HG02884 (cell line): ENCODE measurements at regions not wholly inside any gene's neighbourhood (a gene's known extent, or its start where the extent isn't known, plus 50 kb on each side); places are given as distances from the start of the nearest gene placed in this dataset.

Experiments used
- ATAC-seq: cut with Tn5 transposase; IDR thresholded peaks from one replicate; pipeline ENCODE4 v1.9.1; 2021; ENCODE audit warnings: mild to moderate bottlenecking, moderate library complexity; ENCODE audit not compliant: unreplicated experiment

DNA sequence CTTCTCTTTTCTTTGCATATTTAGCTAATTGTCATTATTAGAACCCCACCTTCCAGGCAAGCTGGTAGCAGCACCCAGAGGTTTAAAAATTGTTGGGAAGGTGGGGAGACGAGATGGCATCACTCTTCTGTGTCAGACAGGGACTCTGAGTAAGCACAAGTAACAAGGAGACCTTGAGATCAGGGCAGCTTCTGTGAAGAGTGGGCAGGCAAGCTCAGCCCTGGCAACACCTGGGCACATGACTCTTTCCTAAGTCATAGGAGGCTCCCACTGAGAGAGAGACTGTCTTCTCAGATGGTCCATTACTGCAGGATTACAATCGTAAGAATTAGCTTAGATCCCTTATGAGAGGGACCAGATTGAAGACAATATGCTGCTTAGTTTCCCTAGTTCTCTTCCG lies 183.5 kb downstream of the BRINP2 start:
- no peak for ATAC-seq

DNA sequence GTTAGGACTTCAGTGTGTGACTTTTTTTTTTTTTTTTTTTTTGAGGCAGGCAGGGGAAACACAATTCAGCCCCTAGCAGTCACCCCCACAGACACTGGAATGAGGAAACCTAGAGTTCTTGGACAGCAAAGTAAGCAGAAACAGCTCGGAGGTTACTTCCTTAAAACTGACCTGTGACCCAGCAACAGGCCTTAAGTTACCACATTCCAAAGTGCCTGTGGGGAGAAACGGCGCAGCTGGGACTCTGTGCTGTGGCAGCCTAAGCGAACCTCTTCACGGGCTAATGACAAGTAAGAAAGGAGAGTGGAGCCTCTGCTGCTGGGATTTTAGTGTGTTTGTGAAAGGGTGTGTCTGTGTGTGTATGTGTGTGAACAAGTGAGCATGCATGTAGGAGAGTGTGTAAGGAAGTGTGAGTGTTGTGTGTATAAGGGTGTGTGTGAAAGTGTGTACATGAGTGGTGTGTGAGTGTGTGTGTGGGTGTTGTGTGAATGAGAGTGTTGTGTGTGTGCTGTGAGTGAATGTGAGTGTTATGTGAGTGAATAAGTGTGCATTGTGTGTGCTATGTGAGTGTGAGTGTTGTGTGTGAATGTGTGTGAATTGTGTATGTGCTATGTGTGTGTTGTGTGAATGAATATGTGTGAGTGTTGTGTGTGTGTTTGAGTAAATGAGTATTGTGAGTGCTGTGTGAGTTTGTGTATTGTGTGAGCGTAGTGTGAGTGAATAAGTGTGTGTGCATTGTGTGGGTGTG lies 180.8 kb downstream of the BRINP2 start:
- ATAC-seq: no peak

DNA sequence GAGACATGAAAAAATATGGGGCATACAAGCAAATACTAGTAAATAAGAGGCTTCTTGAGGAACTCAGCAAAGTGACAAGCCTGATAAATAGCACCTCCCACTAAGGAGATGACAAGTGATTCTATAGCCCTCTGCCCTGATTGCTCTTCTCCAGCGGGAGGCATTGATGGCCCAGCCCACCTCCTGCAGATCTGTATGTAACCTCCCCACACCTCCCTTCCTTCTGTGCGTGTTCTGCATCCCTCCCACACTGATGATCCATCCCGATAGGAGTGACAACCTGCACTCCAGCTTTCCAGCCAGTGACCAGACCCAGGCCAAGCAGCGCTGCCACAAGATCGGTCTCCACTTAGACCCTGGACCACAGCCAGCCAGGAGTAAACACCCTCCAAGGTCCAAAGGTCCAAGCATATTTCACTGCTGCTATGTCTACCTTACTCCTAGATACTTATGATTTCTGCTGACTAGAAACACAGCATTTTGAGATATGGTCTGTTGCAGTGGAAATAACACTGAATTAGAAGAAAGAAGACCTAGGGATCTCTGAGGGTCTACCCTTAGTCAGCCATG lies 176.1 kb downstream of the BRINP2 start:
- no peak for ATAC-seq

DNA sequence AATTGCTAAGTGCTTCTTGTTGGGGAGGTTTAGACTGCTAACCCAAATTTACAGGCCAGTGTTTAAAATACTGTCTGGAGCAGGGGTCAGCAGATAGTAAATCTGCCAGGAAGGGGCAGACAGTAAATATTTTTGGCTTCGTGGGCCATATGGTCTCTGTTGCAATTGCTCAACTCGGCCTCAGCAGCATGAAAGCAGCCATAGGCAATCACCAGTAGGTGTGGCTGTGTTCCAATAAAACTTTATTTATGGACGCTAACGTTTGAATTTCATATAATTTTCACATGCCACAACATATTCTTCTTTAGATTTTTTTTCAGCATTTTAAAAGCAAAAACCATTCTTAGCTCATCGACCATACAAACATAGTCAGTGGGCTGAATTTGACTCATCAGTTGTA lies 172.7 kb downstream of the BRINP2 start:
- no peak for ATAC-seq

DNA sequence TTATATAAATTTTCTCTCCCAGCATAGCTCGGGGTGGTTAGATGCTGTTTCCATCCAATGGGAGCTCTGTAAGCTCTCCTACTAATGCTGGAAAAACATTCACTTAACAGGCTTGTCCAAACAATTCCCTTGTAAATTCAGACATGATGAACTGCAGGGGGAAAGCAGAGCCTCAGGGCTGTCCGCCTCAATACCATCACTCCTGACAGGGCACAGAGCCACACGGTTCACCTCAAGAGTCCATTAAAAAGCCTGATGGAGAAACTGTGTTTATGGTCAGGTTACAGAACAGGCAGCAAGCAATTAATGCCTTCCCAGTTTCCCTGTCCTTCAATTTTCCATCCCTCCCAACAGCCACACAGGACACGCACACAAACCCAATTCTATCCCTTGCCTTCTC lies 171.0 kb downstream of the BRINP2 start:
- ATAC-seq: no peak

DNA sequence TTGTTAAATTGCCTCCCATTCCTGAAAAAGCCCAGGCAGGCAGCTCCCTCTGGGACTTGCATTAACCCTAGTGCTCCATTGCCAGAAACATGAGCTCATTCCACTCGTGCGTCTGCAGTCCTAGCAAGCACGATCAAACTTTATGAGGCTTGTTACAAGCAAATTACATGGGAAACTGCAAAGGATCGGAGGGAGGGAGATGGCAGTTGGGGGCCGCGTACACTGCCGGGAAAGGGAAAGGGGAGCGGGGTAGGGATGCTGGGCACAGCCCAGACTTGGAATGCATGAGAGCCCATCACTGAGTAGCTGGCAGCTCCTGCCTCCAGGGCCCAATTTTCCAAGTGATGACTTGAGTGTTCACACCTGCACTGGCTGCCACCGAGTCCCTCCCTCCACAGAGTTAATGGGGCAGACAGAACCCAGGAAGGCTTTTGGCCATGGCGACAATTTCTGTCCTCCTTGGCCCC lies 169.9 kb downstream of the BRINP2 start:
- no peak for ATAC-seq

DNA sequence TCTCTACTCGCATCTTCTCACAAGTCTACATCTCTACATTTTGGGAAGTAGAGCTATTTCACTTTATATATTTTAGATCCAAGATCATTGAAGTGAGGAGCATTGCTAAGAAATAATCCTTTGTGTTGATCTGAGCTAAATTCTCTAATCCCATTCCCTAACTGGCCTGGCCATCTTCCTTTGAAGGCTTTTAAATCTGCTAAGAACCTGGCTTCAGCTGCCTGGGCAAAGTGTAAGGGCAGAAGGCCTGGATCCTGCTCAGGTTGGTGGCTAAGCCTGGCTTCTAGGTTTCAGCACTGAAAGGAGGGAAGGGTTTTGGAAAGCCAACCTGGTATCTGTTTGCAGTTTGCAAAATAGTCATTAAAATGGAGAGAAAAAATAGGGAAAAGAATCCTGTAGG lies 167.6 kb downstream of the BRINP2 start:
- no peak for ATAC-seq

DNA sequence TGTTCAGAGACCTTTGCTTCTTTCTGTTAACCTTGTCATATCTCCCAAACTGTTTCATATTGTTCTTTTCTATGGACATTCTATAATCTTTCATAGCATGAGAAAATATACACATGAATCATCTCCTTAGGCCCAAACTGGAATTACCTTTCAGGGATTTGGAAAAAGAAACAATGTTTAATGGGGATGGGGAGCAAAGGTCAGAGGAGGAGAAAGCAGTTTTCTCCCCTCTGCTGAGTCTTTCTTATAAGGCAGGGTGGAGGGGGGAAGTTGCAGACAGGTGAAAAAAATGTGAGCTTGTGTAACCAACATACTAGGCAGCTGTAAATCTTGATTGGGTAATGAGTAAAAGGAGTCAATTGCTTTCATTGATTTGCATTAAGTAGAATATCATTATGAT lies 164.1 kb downstream of the BRINP2 start:
- no peak for ATAC-seq

DNA sequence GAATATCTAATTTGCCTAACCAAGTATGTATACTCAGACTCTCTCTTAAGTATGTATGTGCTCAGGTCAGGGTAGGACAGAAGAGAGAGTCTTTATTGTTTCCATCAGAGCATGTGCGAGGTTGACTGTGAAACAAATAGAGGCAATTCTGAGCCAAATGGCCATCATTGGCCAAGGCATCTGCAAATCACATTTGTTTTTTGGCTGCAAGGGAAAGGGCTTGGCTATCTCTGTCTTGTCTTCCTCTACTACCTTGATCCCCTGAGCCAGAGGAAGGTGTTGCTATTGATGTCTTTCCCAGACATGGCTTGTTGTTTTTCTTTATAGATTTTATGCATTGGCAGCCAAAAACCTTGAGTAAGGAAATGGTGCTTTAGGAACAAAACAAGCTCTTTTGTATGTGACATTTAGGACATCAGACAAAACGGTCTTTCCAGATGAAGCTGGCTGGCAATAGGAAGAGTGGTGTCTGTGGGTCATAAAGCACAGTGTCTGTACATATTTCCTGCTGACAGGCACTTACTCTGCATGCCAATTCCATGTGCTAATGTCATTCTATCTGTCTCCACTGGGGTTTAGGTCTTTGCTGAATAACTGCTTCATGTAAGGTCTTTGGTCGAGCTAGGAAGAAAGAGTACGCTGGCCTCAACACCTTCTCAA lies 163.3 kb downstream of the BRINP2 start:
- ATAC-seq: no peak
